ENCODE measurements at regions not wholly inside any gene's neighbourhood (a gene's known extent, or its start where the extent isn't known, plus 50 kb on each side); places are given as distances from the start of the nearest gene placed in this dataset.

- no peak for DNase-seq (ENCODE audit: low read depth in 2 of 3, low spot score in 1 of 3)
Observed at GRCh38 chr18:77974329-77974728, 724.7 kb downstream of the GALR1 start.

- DNase-seq (ENCODE audit: low read depth in 2 of 3, low spot score in 1 of 3): no peak
Observed at GRCh38 chr18:77977331-77977730, 727.7 kb downstream of the GALR1 start.

DNA sequence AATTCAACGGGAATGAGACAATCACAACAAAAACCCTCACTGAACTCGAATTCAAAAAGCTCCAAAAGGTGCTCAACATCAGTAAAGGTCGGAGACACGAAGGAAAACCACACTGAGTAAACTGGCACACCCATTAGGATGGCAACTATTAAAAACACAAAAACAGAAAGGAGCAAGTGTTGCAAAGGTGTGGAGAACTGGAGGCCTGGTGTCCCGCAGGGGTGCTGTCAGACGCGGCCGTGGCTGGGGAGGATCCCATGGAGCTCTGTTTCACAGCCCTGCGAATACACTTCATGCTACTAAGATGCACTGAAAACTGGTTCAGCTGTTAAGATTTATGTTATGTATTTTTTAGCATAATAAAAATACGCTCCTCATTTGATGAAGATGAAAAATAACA lies 730.6 kb downstream of the GALR1 start:
- no peak for DNase-seq (ENCODE audit: low read depth in 2 of 3, low spot score in 1 of 3)

- DNase-seq (ENCODE audit: low read depth in 2 of 3, low spot score in 1 of 3): no peak
Observed at GRCh38 chr18:77981874-77982273, 732.2 kb downstream of the GALR1 start.

DNA sequence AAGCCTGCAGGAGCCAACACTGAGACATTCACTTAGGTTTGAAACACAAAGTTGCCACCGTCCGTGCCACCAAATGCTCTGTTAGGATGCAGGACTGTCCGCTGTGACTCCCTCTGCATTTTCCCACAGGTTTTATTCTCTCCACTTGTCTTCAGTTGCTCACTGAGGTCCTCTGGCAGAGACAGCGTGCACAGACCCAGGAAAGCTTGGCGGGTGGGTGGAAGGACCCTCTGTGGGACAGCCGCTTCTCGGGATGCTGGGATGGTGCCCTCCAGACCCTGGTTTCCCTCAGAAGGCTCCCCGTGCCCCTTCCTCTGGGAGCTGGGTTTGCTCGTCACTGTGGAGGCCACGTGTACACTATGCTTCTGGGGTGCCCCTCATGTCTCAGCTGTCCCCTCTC lies 733.6 kb downstream of the GALR1 start:
- no peak for DNase-seq (ENCODE audit: low read depth in 2 of 3, low spot score in 1 of 3)

- DNase-seq (ENCODE audit: low read depth in 2 of 3, low spot score in 1 of 3): no peak
Observed at GRCh38 chr18:77984178-77984577, 734.5 kb downstream of the GALR1 start.

DNA sequence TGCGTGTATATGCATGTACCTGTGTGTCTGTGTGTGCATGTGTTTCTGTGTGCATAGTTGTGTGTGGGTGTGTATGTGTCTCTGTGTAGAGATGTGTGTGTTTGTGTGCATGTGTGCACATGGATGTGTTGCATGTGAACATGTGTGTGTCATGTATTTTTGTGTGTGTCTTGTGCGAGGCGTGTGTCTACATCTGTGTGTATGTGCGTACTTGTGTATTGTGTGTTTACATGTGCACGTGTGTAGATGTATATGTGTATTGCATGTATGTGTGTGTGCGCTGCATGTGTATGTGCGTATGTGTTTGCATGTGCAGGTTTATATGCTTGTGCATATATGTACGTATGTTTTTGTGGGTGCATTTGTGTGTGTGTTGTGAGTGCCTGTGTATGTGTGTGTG lies 735.2 kb downstream of the GALR1 start:
- DNase-seq (ENCODE audit: low read depth in 2 of 3, low spot score in 1 of 3): no peak

- DNase-seq (ENCODE audit: low read depth in 2 of 3, low spot score in 1 of 3): no peak
Observed at GRCh38 chr18:77985526-77986281, 736.1 kb downstream of the GALR1 start.

DNA sequence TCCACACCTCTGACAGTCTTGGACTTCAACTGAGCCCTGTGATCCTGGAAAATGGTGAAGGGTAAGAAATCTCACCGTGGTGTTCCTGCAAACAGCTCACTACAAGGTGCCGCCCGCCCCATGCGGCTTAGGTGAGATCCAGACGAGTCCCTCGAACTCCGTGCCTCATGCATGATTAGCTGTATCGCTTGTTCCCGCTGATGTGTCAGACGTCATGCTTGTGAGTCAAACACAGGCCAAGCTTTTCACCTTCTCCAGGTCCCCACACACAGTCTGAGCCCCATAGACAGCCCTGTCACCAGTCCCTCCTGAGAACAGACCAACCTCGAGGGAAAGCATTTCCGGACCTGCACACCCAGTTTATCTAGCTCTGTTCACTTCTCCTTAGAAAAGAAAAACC lies 740.5 kb downstream of the GALR1 start:
- no peak for DNase-seq (ENCODE audit: low read depth in 2 of 3, low spot score in 1 of 3)

DNA sequence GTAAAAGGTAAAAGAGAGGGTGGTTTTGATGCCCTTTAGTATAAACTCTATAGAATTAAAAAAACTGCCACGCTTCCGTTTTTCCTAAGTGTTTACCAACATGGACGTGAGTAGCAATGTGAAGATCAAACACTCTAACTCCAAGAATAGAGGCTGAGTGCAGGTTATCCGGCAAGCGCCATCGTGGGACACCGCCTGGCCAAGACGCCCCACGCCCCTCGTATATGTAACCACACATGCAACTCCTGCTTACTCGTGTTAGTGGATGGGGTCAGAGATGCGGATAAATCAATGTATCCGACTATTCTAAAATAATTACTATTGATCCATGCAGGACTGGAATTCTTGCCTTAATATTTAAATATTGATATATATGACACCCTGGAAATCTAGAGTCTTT lies 741.3 kb downstream of the GALR1 start:
- no peak for DNase-seq (ENCODE audit: low read depth in 2 of 3, low spot score in 1 of 3)

DNA sequence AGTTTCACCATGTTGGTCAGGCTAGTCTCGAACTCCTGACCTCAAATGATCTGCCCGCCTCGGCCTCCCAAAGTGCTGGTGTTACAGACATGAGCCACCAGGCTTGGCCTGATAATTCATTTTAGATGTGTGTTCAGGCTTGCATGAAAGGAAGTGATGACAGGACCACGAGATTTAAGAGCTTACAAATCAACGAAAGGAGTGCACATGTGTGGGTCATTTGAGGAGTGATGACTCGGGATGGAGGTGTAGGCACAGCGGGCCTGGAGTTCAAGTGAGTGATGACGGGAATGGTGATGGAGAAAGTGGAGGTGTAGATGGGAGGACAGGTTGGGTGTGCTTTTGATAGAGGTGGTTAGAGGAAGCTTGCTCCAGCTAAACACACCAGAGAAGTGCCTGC lies 742.4 kb downstream of the GALR1 start:
- DNase-seq (ENCODE audit: low read depth in 2 of 3, low spot score in 1 of 3): no peak

DNA sequence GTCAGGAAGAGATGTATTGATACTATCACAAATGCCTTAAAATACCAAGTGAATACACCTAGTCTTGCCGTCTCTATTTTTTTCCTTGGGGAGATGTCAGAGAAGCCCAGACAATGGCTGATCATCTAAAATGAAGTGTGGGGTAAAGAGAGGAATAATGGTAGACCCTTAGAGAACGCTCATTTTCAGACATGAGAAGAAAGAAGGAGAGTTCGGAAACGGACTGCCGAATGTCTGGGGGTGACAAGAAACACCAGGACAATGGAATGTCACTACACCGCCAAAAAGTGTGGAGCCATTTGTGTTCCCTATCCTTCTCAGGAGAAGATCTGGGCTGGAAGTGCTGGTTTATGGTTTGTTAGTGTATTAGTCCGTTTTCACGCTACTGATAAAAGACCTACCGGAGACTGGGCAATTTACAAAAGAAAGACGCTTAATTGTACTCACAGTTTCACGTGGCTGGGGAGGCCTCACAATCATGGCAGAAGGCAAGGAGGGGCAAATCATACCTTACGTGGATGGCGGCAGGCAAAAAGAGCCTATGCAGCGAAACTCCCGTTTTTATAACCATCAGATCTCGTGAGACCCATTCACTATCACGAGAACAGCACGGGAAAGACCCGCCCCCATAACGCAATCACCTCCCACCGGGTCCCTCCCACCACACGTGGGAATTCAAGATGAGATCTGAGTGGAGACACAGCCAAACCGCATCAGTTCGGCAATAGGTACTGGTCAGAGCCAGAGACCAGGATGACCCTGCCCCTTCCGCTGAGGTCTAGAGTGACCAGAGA lies 743.7 kb downstream of the GALR1 start:
- no peak for DNase-seq (ENCODE audit: low read depth in 2 of 3, low spot score in 1 of 3)

DNA sequence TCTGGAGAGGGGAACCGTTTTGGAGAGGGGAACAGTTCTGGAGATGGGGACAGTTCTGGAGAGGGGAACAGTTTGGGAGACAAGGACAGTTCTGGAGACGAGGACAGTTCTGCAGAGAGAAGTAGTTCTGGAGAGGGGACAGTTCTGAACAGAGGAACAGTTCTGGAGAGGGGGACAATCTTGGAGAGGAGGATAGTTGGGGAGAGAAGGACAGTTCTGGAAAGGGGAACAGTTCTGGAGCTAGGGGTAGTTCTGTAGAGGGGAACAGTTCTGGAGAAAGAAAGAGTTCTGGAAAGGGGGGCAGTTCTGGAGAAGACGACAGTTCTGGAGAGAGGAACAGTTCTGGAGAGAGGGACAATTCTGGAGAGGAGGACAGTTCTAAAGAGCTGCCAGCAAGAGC lies 745.9 kb downstream of the GALR1 start:
- no peak for DNase-seq (ENCODE audit: low read depth in 2 of 3, low spot score in 1 of 3)

DNA sequence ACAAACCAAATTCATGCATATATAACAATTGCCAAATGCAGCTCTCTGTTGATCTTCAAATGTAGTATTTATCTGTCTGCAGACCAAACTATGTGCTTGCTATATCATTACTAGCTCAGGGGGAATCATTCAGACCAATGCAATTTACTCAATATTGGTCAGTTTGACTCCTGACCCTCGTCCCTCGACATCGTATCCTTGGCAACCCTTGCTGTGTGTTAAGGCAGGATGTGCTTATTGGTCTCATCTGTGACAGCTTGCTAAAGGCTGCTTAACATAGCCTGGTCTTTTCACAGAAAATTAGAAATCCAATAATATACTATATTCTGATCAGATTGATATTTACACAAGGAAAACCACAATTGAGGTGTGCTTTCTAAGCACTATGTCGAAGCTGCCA lies 747.1 kb downstream of the GALR1 start:
- no peak for DNase-seq (ENCODE audit: low read depth in 2 of 3, low spot score in 1 of 3)

DNA sequence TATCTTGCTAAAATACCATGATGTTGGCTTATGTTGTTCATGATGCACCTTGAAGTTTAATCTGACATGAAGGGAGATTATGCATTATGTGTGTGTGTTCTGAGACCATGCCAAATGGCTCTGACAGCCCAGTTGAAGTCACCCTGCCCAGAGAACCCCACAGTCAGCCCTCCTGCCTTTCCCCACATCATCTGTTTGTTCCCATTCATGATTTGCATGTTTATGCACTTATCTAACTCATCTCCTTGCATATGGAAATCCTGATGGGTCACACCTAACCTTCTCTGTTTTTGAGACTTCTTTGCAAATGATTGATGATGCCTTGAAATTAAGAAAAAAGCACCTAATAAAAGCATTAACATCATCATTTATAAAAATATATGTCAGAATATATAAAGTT lies 752.2 kb downstream of the GALR1 start:
- DNase-seq (ENCODE audit: low read depth in 2 of 3, low spot score in 1 of 3): no peak

DNA sequence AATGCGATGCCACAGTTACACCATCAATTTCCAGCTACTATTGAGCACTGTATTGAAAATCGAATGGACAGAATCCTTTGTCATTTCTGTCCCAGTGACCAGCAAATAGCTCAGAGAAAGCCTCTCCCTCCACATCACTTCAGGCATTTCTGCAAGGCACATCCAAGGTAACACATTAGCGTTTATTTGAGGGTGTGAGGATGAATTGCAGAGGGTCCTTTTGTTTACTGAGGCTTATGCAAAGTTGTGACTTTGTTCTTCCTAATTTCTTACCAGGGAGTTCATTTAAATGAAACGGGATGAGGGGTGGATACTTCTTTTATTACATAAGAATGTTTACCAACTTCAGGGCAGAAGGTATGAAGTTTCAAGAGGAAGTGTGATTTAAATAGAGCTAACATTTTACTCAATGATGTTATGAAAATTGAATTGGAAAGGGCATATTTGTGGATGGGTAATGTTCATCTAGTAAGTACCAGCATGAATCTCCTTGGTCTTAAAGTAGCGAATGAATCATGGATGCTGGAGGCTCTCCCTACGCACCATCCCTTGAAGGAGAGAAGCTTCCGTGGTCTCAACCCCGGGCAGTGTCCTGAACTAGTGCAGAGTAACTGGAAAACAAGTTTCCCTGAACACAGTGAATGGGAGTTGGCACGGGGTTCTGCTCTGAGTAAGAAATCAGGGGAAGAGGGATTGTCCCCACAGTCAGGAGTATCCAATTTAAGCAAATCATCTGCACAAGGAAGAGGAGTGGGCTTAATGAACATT lies 756.5 kb downstream of the GALR1 start:
- DNase-seq (ENCODE audit: low read depth in 2 of 3, low spot score in 1 of 3): no peak

DNA sequence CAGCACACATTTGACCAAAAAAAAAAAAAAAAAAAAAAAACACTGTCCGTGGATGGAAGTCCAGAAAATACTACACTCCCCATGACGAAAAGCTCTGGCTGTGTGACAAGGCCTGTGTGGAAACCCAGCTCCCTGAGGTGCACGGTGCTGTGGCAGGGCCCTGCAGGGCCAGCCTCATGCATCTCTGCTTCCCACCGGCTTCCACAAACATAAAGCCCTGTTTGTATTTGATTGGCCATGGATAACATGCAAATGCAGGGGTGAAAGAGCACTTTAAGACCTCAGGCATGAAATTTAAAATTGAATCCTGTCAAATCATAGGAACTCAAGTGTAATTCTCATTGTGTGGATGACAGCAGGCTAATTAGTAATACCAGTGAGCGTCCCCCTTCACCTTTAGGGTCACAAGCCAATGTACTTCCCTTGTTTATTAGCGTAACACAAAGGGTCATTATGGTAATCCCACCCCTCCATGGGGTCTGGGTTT lies 757.2 kb downstream of the GALR1 start:
- no peak for DNase-seq (ENCODE audit: low read depth in 2 of 3, low spot score in 1 of 3)

DNA sequence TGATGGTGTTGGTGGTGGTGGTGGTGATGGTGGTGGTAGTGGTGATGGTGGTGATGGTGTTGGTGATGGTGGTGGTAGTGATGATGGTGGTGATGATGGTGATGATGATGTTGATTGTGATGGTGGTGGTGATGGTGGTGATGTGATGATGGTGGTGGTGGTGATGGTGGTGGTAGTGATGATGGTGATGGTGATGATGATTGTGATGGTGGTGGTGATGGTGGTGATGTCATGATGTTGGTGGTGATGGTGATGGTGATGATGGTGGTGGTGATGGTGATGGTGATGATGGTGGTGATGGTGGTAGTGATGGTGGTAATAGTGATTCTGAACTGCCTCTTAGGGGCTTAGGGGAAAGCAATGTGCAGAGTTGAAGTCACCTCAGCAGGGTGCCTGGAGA lies 760.7 kb downstream of the GALR1 start:
- DNase-seq (ENCODE audit: low read depth in 2 of 3, low spot score in 1 of 3): no peak

DNA sequence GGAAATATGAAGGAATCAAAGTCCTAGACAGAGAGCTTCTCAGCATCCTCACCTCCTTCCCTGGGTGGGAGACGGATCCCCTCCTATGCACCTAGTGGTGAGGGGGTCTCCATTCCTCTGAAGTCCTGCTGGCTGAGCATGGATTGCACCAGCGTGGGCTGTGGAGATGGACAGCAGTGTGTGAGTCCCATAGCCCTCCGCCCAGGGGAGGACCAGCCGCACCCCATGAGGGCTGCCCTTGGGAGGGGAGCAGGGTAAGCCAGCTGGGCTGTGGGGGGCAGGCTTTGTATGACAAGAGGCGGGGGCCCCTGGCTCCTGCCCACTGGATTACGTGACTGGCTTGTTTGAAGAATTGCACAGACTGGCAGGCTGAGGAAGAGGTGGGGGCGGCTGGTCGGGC lies 768.2 kb downstream of the GALR1 start:
- no peak for DNase-seq (ENCODE audit: low read depth in 2 of 3, low spot score in 1 of 3)

- no peak for DNase-seq (ENCODE audit: low read depth in 2 of 3, low spot score in 1 of 3)
Observed at GRCh38 chr18:78021196-78021595, 771.5 kb downstream of the GALR1 start.

DNA sequence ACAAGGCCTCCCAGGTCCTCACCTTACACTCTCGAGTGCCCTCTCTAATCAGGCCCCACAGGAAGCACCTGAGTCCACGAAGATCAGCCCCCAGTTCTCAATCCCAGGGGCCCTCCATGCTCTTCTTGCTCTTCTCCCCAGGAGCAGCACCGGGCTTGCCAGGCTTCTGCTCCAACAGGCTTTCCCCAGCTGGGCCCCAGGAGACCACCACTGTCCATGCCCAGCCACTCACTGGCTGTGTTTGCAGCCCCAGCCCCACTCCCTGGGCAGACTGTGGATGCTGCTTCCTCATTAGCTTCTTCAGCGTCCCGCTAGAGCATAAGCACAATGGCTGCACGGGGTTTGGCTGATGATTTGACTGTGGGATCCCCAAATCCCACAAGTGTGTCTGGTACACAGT lies 781.9 kb downstream of the GALR1 start:
- no peak for DNase-seq (ENCODE audit: low read depth in 2 of 3, low spot score in 1 of 3)

DNA sequence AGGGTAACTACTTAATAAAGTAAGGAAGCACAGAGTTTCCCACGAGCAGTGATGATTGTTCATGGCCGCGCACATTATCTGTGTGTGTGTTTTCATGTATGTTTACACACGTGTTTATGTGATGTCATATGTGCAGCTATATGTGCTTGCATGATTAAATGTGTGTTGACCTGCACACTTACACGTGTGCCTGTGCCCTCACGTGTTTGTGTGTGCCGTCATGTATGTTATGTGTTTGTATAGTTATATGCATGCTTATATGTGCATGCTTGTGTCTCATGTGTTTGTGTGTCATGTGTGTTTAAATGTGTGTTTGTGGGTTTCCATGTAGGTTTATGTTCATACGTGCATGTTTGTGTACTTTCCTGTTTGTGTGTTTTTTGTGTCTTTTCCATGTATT lies 782.3 kb downstream of the GALR1 start:
- no peak for DNase-seq (ENCODE audit: low read depth in 2 of 3, low spot score in 1 of 3)

All from stimulated activated CD4-positive, alpha-beta T cell treated with anti-CD3 and anti-CD28 coated beads, Interleukin-12 subunit alpha, Interleukin-12 subunit beta, amount 100 ng/mL, for 48 hours (primary cell).